SK-N-SH (cell line): ENCODE measurements at regions not wholly inside any gene's neighbourhood (a gene's known extent, or its start where the extent isn't known, plus 50 kb on each side); places are given as distances from the start of the nearest gene placed in this dataset.

ENCODE experiments used
- CTCF ChIA-PET: fragments of 300-600, 350-600 bp; formaldehyde crosslinking; extraction: SDS; loops from one replicate; lab custom pipeline; 2021; lab: Yijun Ruan, JAX
- POLR2A ChIA-PET: fragments of 350-600 bp; sonication (Branson Sonifier 250); formaldehyde crosslinking; extraction: SDS; loops from one replicate; lab custom pipeline; 2020; ENCODE audit warnings: antibody characterized with exemption, inconsistent platforms; lab: Yijun Ruan, JAX
- DNase-seq: peaks from one replicate; pipeline ENCODE4 v3.0.0; 2012
- H2AFZ ChIP-seq: fragments of 200-600 bp; sonication (generic); 2 replicates; pipeline ENCODE4 v1.8.1; 2016; ENCODE audit warnings: antibody characterized with exemption, mild to moderate bottlenecking, low read depth
- H3F3A ChIP-seq: fragments of 200-600 bp; sonication (generic); replicated peaks from 2 replicates; pipeline ENCODE3; 2016; ENCODE audit warnings: antibody characterized with exemption, mild to moderate bottlenecking; ENCODE audit not compliant: insufficient read depth
- H3K27ac ChIP-seq, 2 experiments: fragments of 200-500 bp in 1 of 2; fragments of 200-600 bp in 1 of 2; sonication (Bioruptor generic) in 1 of 2; sonication (generic), shearing (Covaris generic) in 1 of 2; 2 replicates each; pipeline versions ENCODE4 v1.5.1 to v1.6.1; 2014 to 2016; ENCODE audit warnings: low read depth in 2 of 2, inconsistent platforms in 1 of 2, low read length in 1 of 2, mild to moderate bottlenecking in 1 of 2, mixed read lengths in 1 of 2
- H3K27me3 ChIP-seq: fragments of 200-600 bp; sonication (generic), shearing (Covaris generic); 2 replicates; pipeline ENCODE4 v1.6.1; 2016; ENCODE audit warnings: mixed run types; ENCODE audit not compliant: insufficient read depth
- H3K36me3 ChIP-seq, 2 experiments: fragments of 200-500 bp in 1 of 2; fragments of 200-600 bp in 1 of 2; sonication (Bioruptor generic) in 1 of 2; sonication (generic) in 1 of 2; replicated peaks in 1 of 2; 2 replicates each; pipeline versions ENCODE3 to v1.5.1; 2014 to 2016; ENCODE audit warnings: low read length in 1 of 2, mild to moderate bottlenecking in 1 of 2; ENCODE audit not compliant: insufficient read depth in 2 of 2, control insufficient read depth in 1 of 2
- H3K4me1 ChIP-seq, 2 experiments: fragments of 200-500 bp in 1 of 2; fragments of 200-600 bp in 1 of 2; sonication (Bioruptor generic) in 1 of 2; sonication (generic), shearing (Covaris generic) in 1 of 2; 2 replicates each; pipeline versions ENCODE4 v1.5.1 to v1.6.1; 2014 to 2016; ENCODE audit warnings: low read depth in 1 of 2, low read length in 1 of 2, mixed run types in 1 of 2; ENCODE audit not compliant: insufficient read depth in 2 of 2, control insufficient read depth in 1 of 2
- H3K4me2 ChIP-seq: fragments of 200-600 bp; sonication (generic), shearing (Covaris generic); 2 replicates; pipeline ENCODE4 v1.6.1; 2017; ENCODE audit warnings: mixed run types
- H3K4me3 ChIP-seq, 2 experiments: fragments of 200-500 bp in 1 of 2; fragments of 200-600 bp in 1 of 2; sonication (Bioruptor generic) in 1 of 2; sonication (generic), shearing (Covaris generic) in 1 of 2; 2 replicates each; pipeline versions ENCODE4 v1.5.1 to v1.8.1; 2014 to 2016; ENCODE audit warnings: low read depth in 2 of 2, inconsistent platforms in 1 of 2, low read length in 1 of 2, mild to moderate bottlenecking in 1 of 2, mixed read lengths in 1 of 2, moderate library complexity in 1 of 2
- H3K79me2 ChIP-seq: fragments of 200-600 bp; sonication (generic); 2 replicates; pipeline ENCODE4 v1.8.1; 2017; ENCODE audit warnings: mild to moderate bottlenecking; ENCODE audit not compliant: insufficient read depth
- H3K9ac ChIP-seq: fragments of 200-600 bp; sonication (generic); 2 replicates; pipeline ENCODE4 v1.6.1; 2017; ENCODE audit warnings: mixed run types
- H3K9me2 ChIP-seq: fragments of 200-600 bp; sonication (generic); 2 replicates; pipeline ENCODE4 v1.6.1; 2017; ENCODE audit warnings: mixed run types
- H3K9me3 ChIP-seq: fragments of 200-600 bp; sonication (generic); 2 replicates; pipeline ENCODE4 v1.6.1; 2017; ENCODE audit warnings: mixed run types, mild to moderate bottlenecking, moderate library complexity
- H4K20me1 ChIP-seq: fragments of 200-600 bp; sonication (generic); 2 replicates; pipeline ENCODE4 v1.6.1; 2017; ENCODE audit warnings: mild to moderate bottlenecking, mixed run types; ENCODE audit not compliant: insufficient read depth
- CTCF ChIP-seq: fragments of 200-600 bp; sonication (generic); IDR thresholded peaks from 2 replicates; pipeline ENCODE4 v1.6.1; 2017; ENCODE audit warnings: antibody characterized with exemption, mild to moderate bottlenecking, moderate library complexity
- EP300 ChIP-seq, 2 experiments: IDR thresholded peaks; 2 replicates each; pipeline versions ENCODE4 v1.4.0 to v1.6.1; 2012; ENCODE audit warnings: borderline replicate concordance in 1 of 2, low read depth in 1 of 2, low read length in 1 of 2
- EZH2phosphoT487 ChIP-seq: fragments of 200-600 bp; sonication (generic); IDR thresholded peaks from 2 replicates; pipeline ENCODE4 v1.6.1; 2017; ENCODE audit warnings: low read depth, mixed run types, mild to moderate bottlenecking, antibody characterized with exemption, moderate library complexity, borderline replicate concordance
- FOSL2 ChIP-seq: IDR thresholded peaks from 2 replicates; pipeline ENCODE4 v1.4.0; 2012; ENCODE audit warnings: low read depth, mild to moderate bottlenecking, moderate library complexity, borderline replicate concordance
- FOXJ3 ChIP-seq: sonication (generic); formaldehyde crosslinking; IDR thresholded peaks from 2 replicates; pipeline ENCODE4 v1.5.1; 2020; ENCODE audit warnings: mild to moderate bottlenecking, missing genetic modification reagents
- JUND ChIP-seq: IDR thresholded peaks from 2 replicates; pipeline ENCODE4 v1.4.0; 2012
- MAX ChIP-seq: IDR thresholded peaks from 2 replicates; pipeline ENCODE4 v1.4.0; 2012; ENCODE audit warnings: low read depth
- NRF1 ChIP-seq: IDR thresholded peaks from 2 replicates; pipeline ENCODE4 v1.6.1; 2012; ENCODE audit warnings: low read depth, mild to moderate bottlenecking, low read length
- POLR2AphosphoS5 ChIP-seq: IDR thresholded peaks from 2 replicates; pipeline ENCODE4 v1.6.1; 2012; ENCODE audit warnings: low read depth, low read length
- RCOR1 ChIP-seq: fragments of 150-350 bp; IDR thresholded peaks from 2 replicates; pipeline ENCODE4 v1.6.1; 2017; ENCODE audit warnings: antibody characterized with exemption, low read length
- RFX5 ChIP-seq: IDR thresholded peaks from 2 replicates; pipeline ENCODE4 v1.6.1; 2012; ENCODE audit warnings: mild to moderate bottlenecking, improper control_type of control experiment, low read length
- TAF1 ChIP-seq: IDR thresholded peaks from 2 replicates; pipeline ENCODE4 v1.6.1; 2012; ENCODE audit warnings: low read depth, mild to moderate bottlenecking, low read length, moderate library complexity, borderline replicate concordance
- TCF12 ChIP-seq: IDR thresholded peaks from 2 replicates; pipeline ENCODE4 v1.4.0; 2012
- WGBS: methylation state at CpG from one replicate; pipeline ENCODE4 v1.1.6; 2017; ENCODE audit warnings: low lambda C conversion rate; 5-methylcytosine and 5-hydroxymethylcytosine counted together
- TF ChIP-seq, protein P1 (sequence below): fragments of 150-350 bp; IDR thresholded peaks from 2 replicates; pipeline ENCODE4 v1.6.1; 2016; ENCODE audit warnings: mild to moderate bottlenecking, low read depth, low read length

GRCh38 chr16:64181271-64181925 lies 940.5 kb downstream of the CDH11 start:
- no peak overlapping the region for H3K4me2 ChIP-seq
- no peaks in the 10 kb centered on the region for H3F3A ChIP-seq
- H2AFZ ChIP-seq: no peak overlapping the region
- ChIA-PET POLR2A (no interaction called here), CTCF (no interaction called here)
- no peaks in the 10 kb centered on the region for H3K36me3 ChIP-seq
- WGBS: 58% methylated on average over 4 of the region's 4 CpGs
- no peak overlapping the region for H3K4me3 ChIP-seq
- H3K4me1 ChIP-seq: no peaks in the 10 kb centered on the region
- no peak overlapping the region for H3K9ac ChIP-seq
- no peaks in the 10 kb centered on the region; the same call in 1 of the 2 replicates for H3K9me3 ChIP-seq
- no peaks in the 10 kb centered on the region for H3K79me2 ChIP-seq
- H3K27me3 ChIP-seq: no peaks in the 10 kb centered on the region
- H3K27ac ChIP-seq: no peak overlapping the region
- TF ChIP-seq TAF1 (no peak), NRF1 (no peak), EZH2phosphoT487 (no peak), FOSL2 (no peak), EP300 (IDR thresholded peaks at IDR 0.05; ENCODE audit: borderline replicate concordance in 1 of 2, low read depth in 1 of 2, low read length in 1 of 2) (no peak), RCOR1 (no peak), RFX5 (no peak), POLR2AphosphoS5 (no peak), CTCF (no peak), JUND (no peak), MAX (no peak), FOXJ3 (CRISPR knock-in tag) (no peak), TCF12 (no peak)
- TF ChIP-seq, protein P1, sequence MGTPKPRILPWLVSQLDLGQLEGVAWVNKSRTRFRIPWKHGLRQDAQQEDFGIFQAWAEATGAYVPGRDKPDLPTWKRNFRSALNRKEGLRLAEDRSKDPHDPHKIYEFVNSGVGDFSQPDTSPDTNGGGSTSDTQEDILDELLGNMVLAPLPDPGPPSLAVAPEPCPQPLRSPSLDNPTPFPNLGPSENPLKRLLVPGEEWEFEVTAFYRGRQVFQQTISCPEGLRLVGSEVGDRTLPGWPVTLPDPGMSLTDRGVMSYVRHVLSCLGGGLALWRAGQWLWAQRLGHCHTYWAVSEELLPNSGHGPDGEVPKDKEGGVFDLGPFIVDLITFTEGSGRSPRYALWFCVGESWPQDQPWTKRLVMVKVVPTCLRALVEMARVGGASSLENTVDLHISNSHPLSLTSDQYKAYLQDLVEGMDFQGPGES: no peak
- TF ChIP-seq, all 33 proteins: peak for 0
- DNase-seq: no peak
- Histone ChIP-seq H4K20me1 (no peaks in the 10 kb centered on the region), H3K9me2 (no peaks in the 10 kb centered on the region)
